Adrenal gland (tissue), 9 donors: ENCODE measurements at regions not wholly inside any gene's neighbourhood (a gene's known extent, or its start where the extent isn't known, plus 50 kb on each side); places are given as distances from the start of the nearest gene placed in this dataset.
"Not testable (repeated sequence)": the region's sequence is repeated elsewhere in the genome, so short reads cannot be mapped to it uniquely, and the experiment has no call there.

Source experiments
- DNase-seq, 7 donors: peaks; one replicate each; pipeline ENCODE4 v3.0.0-alpha.2; 2019 to 2020
- H3K27ac ChIP-seq, 5 donors: fragments of 200-600 bp; sonication (generic) in 4 of 5; 1 replicate in 3 of 5; 2 replicates in 2 of 5; pipeline versions ENCODE4 v1.5.1 to v1.8.0; 2016 to 2020; ENCODE audit warnings: mild to moderate bottlenecking in 1 of 5
- H3K27me3 ChIP-seq: fragments of 200-600 bp; 2 replicates; pipeline ENCODE4 v1.8.0; 2021
- H3K36me3 ChIP-seq, 2 donors: fragments of 200-600 bp; replicated peaks in 1 of 2; 1 replicate in 1 of 2; 2 replicates in 1 of 2; pipeline versions ENCODE4 v1.5.1 to v1.8.0; 2018 to 2022
- H3K4me1 ChIP-seq, 2 donors: fragments of 200-600 bp; replicated peaks in 1 of 2; 1 replicate in 1 of 2; 2 replicates in 1 of 2; pipeline versions ENCODE4 v1.5.1 to v1.8.0; 2018 to 2021
- H3K4me3 ChIP-seq, 4 donors: fragments of 200-600 bp; sonication (generic) in 3 of 4; one replicate each; pipeline ENCODE4 v1.5.1; 2016 to 2018
- H3K9me3 ChIP-seq, 3 donors: fragments of 200-600 bp; sonication (generic) in 1 of 3; replicated peaks in 1 of 3; 1 replicate in 2 of 3; 2 replicates in 1 of 3; pipeline versions ENCODE4 v1.5.1 to v1.8.0; 2016 to 2021
- POLR2A ChIP-seq, 2 donors: fragments of 450-650 bp; IDR thresholded peaks; one replicate each; pipeline ENCODE4 v1.6.1; 2017; ENCODE audit warnings: antibody characterized with exemption in 2 of 2, mild to moderate bottlenecking in 2 of 2, moderate library complexity in 1 of 2
- WGBS, 4 donors: extraction: QIAGEN DNeasy Blood & Tissue Kit in 2 of 4; methylation state at CpG; one replicate each; pipeline versions ENCODE4 v1.1.5 to v1.1.7; 2013 to 2017; 5-methylcytosine and 5-hydroxymethylcytosine counted together
- intact Hi-C, 2 donors: fragments of 100-400 bp; cut with DNase I; formaldehyde crosslinking; loops; one replicate each; pipeline versions ENCODE4 v1.14.1 to v1.15.0; 2022 to 2023
- TF ChIP-seq, protein P1 (sequence below), 6 experiments: fragments of 450-650 bp in 4 of 6; fragments of 200-600 bp in 2 of 6; sonication (generic) in 1 of 6; IDR thresholded peaks; 1 replicate in 5 of 6; 2 replicates in 1 of 6; pipeline versions ENCODE4 v1.5.1 to v1.8.0; 2016 to 2021; ENCODE audit warnings: antibody characterized with exemption in 6 of 6, mild to moderate bottlenecking in 2 of 6, moderate library complexity in 1 of 6
- donor health status: healthy with polysubstance abuse.
- donor health status: Bipolar disorder and iron deficiency.
- donor health status: DM: yes; HTN: yes; CAD: no.
- donor health status: DM: no; HTN: no; CAD: no.
- donor health status: DM: no; HTN: no; CAD: no.

DNA sequence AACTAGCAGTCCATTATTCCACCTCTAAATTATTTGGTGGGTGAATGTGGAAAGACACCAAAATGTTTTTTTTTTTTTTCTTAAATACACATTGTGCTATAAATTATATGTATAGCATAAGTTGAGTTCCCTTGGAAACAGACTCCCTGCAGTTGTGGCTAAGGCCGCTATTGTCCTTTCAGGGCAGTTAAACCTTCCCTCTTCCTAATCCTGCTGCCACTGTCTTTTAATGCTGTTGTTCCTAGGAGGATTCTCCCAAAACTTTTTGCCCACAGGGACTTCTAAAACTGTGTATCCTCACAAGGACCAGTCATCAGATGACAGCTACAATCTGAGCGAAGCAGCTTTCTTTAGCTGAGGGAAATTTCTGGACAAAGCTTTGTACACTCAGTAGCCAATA, 478.9 kb upstream of the CHORDC1 start:
- no peaks in the 10 kb centered on the region for H3K36me3 ChIP-seq
- no peak overlapping the region for H3K27ac ChIP-seq
- intact Hi-C loops: no loop called here
- TF ChIP-seq, protein P1, sequence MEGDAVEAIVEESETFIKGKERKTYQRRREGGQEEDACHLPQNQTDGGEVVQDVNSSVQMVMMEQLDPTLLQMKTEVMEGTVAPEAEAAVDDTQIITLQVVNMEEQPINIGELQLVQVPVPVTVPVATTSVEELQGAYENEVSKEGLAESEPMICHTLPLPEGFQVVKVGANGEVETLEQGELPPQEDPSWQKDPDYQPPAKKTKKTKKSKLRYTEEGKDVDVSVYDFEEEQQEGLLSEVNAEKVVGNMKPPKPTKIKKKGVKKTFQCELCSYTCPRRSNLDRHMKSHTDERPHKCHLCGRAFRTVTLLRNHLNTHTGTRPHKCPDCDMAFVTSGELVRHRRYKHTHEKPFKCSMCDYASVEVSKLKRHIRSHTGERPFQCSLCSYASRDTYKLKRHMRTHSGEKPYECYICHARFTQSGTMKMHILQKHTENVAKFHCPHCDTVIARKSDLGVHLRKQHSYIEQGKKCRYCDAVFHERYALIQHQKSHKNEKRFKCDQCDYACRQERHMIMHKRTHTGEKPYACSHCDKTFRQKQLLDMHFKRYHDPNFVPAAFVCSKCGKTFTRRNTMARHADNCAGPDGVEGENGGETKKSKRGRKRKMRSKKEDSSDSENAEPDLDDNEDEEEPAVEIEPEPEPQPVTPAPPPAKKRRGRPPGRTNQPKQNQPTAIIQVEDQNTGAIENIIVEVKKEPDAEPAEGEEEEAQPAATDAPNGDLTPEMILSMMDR (IDR thresholded peaks at IDR 0.05): no peak
- no peak for TF ChIP-seq POLR2A (IDR thresholded peaks at IDR 0.05)
- WGBS, 4 donors: 75 to 88% (median 83%) methylated on average over 2 of the region's 2 CpGs
- no peak overlapping the region for H3K4me3 ChIP-seq
- H3K4me1 ChIP-seq: no peaks in the 10 kb centered on the region
- no peak for DNase-seq
- H3K27me3 ChIP-seq: no peaks in the 10 kb centered on the region
- no peaks in the 10 kb centered on the region for H3K9me3 ChIP-seq

DNA sequence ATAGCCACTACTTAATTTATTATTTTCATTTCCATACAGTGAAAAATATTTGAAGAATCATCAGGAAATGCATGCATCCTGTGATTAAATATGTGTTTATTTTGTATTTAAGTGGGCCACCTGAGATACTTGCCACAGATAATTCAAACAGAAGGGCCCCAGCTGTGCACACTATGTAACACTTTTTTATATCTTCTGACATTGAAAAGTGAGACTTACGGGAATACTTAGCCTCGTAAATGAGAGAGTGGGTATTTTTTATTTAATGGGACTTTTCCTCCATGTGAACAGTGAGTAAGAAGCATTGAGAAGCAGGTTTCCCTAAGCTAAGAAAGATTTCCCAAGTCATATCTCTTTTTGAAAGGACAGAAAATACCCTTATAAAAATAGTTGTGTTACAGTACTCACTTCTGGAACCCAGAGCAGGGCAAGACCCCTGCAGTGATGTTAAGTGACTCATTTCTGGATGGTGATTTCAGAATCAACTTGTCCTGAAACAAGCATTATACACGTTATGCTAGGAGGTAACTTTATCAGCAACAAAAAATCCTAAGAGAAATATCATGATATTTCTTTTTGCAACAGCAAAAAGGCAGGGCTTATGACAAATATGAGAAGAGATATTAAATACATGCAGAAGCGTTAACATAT, 478.1 kb upstream of the CHORDC1 start:
- intact Hi-C loops: no loop called here
- Histone ChIP-seq H3K27me3 (no peaks in the 10 kb centered on the region), H3K9me3 (no peaks in the 10 kb centered on the region), H3K4me3 (no peak overlapping the region), H3K27ac (no peak overlapping the region), H3K36me3 (no peaks in the 10 kb centered on the region), H3K4me1 (no peaks in the 10 kb centered on the region)
- WGBS, 4 donors: 43 to 58% (median 50%) methylated on average over 4 of the region's 4 CpGs
- DNase-seq: no peak
- TF ChIP-seq, protein P1 (IDR thresholded peaks at IDR 0.05): no peak
- TF ChIP-seq POLR2A (IDR thresholded peaks at IDR 0.05): no peak

DNA sequence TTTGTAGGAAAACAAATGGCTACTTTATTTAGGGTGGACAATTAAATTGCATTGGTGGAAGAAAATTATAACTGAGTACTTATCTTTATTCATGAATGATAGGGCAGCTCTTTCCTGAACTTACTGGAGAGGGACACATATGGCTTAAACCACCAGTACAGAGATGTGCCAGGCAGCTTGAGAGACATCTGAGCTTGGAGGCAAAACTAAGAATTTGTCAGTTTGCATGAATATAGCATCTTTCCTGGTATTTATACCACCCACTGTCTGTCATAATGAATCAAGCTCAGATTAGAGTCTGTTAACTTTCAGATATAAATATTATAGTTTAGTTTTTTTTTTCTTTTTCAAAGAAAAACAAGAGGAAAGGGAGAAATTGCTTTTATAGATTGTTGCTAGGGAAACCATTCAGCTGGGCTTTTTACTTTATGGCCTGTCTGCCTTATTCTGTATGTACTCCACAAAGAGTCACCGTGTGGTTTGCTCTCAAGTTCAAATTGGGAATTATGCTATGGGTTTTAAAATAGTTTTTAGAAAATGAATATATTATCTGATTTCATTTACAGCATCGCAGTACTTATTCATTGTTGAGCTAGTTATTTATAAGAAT, 477.0 kb upstream of the CHORDC1 start:
- intact Hi-C loops: no loop called here
- Histone ChIP-seq H3K4me1 (no peaks in the 10 kb centered on the region), H3K27ac (no peak overlapping the region), H3K27me3 (no peaks in the 10 kb centered on the region), H3K4me3 (no peak overlapping the region), H3K36me3 (no peaks in the 10 kb centered on the region), H3K9me3 (no peaks in the 10 kb centered on the region)
- WGBS, 4 donors: 72 to 84% (median 81%) methylated on average over 2 of the region's 2 CpGs
- no peak for DNase-seq
- TF ChIP-seq, protein P1 (IDR thresholded peaks at IDR 0.05): no peak
- no peak for TF ChIP-seq POLR2A (IDR thresholded peaks at IDR 0.05)

DNA sequence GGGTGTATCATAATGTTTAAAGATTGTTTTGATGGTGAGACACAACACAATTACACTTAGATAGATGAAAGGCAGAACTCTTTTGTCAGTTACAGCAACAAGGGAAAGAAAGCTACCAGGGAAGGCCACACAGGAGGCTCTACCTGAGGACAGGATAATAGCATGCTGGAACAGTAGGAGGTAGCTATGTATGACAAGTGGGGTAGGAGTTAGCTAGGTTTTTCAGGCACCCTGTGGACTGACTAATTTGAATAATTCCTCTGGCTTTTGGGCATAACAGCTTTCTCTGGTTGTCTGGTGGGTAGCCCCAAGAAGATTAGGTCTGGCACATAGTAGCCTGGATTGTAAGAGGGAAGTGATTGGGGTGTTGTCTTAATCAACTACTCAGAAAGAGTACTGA, 475.4 kb upstream of the CHORDC1 start:
- TF ChIP-seq, protein P1 (IDR thresholded peaks at IDR 0.05): no peak
- H3K27ac ChIP-seq: no peak overlapping the region

DNA sequence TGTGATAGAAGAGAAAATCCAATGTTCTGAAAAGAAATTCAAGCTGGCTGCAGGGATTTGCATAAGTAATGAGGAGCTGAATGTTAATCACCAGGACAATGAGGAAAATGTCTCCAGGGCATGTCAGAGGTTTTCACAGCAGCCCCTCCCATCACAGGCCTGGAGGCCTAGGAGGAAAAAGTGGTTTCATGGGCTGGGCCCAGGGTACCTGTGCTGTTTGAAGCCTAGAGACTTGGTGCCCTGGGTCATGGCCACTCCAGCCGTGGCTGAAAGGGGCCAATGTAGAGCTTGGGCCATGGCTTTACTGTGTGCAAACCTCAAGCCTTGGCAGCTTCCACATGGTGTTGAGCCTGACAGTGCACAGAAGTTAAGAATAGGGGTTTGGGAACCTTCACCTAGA, 452.6 kb upstream of the CHORDC1 start:
- intact Hi-C loops, H3K27ac ChIP-seq, H3K4me3 ChIP-seq, H3K4me1 ChIP-seq, H3K36me3 ChIP-seq, DNase-seq, H3K9me3 ChIP-seq, H3K27me3 ChIP-seq: not testable (repeated sequence)
- WGBS, 4 donors: 83 to 85% methylated on average over 1 of the region's 1 CpG; no CpG with 5 or more reads in 2 of the 4 donors

More for the DNA sequence above, 475.4 kb upstream of the CHORDC1 start:
- H3K4me1 ChIP-seq: no peaks in the 10 kb centered on the region
- H3K9me3 ChIP-seq: no peaks in the 10 kb centered on the region
- no peaks in the 10 kb centered on the region for H3K27me3 ChIP-seq
- no peak overlapping the region for H3K4me3 ChIP-seq
- H3K36me3 ChIP-seq: no peaks in the 10 kb centered on the region
- DNase-seq: no peak
- intact Hi-C loops: no loop called here
